Testis (tissue), 2 donors: ENCODE measurements at regions not wholly inside any gene's neighbourhood (a gene's known extent, or its start where the extent isn't known, plus 50 kb on each side); places are given as distances from the start of the nearest gene placed in this dataset.

Source experiments
- DNase-seq: peaks from one replicate; pipeline ENCODE4 v3.0.0-alpha.2; 2019
- H3K27ac ChIP-seq, 2 donors: fragments of 200-600 bp; sonication (generic); one replicate each; pipeline ENCODE4 v1.5.1; 2019
- H3K27me3 ChIP-seq: fragments of 200-600 bp; sonication (generic); one replicate; pipeline ENCODE4 v1.5.1; 2019
- H3K36me3 ChIP-seq: fragments of 200-600 bp; sonication (generic); one replicate; pipeline ENCODE4 v1.5.1; 2017; ENCODE audit warnings: low read depth; ENCODE audit errors: missing control alignments
- H3K4me1 ChIP-seq: fragments of 200-600 bp; sonication (generic); one replicate; pipeline ENCODE4 v1.5.1; 2019
- H3K4me3 ChIP-seq, 2 donors: fragments of 200-600 bp; sonication (generic); one replicate each; pipeline ENCODE4 v1.5.1; 2017 to 2019
- H3K9me3 ChIP-seq: fragments of 200-600 bp; sonication (generic); one replicate; pipeline ENCODE4 v1.5.1; 2017
- POLR2A ChIP-seq: fragments of 450-650 bp; IDR thresholded peaks from one replicate; pipeline ENCODE4 v1.6.1; 2017; ENCODE audit warnings: antibody characterized with exemption, mild to moderate bottlenecking, moderate library complexity
- WGBS, 2 donors: methylation state at CpG; one replicate each; pipeline ENCODE4 v1.1.5; 2018; 5-methylcytosine and 5-hydroxymethylcytosine counted together
- intact Hi-C: fragments of 100-400 bp; cut with DNase I; formaldehyde crosslinking; loops from one replicate; pipeline ENCODE4 v1.15.1; 2023; ENCODE audit warnings: low total_unique reads
- TF ChIP-seq, protein P1 (sequence below), 3 experiments: fragments of 450-650 bp in 2 of 3; fragments of 200-600 bp in 1 of 3; sonication (generic) in 1 of 3; IDR thresholded peaks; one replicate each; pipeline ENCODE4 v1.5.1; 2016 to 2019; ENCODE audit warnings: antibody characterized with exemption in 3 of 3, mild to moderate bottlenecking in 2 of 3, moderate library complexity in 1 of 3

DNA sequence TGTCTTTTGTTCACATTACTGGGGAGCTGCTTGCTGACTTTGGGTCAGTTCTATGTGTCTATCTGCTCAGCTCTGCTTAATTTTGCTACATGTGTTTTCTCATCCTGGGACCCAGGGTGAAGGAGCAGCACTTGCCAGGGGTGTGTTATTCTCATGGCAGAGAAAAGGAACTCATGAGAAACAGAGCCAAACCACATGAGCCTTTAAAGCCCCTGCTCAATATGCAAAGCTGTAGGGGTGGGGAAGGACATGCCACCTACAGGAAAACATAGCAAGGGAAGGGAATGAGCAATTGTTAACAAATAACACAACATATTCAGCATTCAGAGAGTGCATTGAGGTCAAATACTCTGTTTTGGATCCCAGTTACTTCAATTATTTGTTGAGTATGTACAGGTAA, 290.9 kb downstream of the CDK5RAP2 start:
- Histone ChIP-seq H3K27ac (no peak overlapping the region), H3K9me3 (no peaks in the 10 kb centered on the region), H3K4me3 (no peak overlapping the region), H3K36me3 (no peaks in the 10 kb centered on the region), H3K4me1 (no peaks in the 10 kb centered on the region), H3K27me3 (no peaks in the 10 kb centered on the region)
- no peak for TF ChIP-seq POLR2A
- TF ChIP-seq, protein P1, sequence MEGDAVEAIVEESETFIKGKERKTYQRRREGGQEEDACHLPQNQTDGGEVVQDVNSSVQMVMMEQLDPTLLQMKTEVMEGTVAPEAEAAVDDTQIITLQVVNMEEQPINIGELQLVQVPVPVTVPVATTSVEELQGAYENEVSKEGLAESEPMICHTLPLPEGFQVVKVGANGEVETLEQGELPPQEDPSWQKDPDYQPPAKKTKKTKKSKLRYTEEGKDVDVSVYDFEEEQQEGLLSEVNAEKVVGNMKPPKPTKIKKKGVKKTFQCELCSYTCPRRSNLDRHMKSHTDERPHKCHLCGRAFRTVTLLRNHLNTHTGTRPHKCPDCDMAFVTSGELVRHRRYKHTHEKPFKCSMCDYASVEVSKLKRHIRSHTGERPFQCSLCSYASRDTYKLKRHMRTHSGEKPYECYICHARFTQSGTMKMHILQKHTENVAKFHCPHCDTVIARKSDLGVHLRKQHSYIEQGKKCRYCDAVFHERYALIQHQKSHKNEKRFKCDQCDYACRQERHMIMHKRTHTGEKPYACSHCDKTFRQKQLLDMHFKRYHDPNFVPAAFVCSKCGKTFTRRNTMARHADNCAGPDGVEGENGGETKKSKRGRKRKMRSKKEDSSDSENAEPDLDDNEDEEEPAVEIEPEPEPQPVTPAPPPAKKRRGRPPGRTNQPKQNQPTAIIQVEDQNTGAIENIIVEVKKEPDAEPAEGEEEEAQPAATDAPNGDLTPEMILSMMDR (IDR thresholded peaks at IDR 0.05) = no peak
- intact Hi-C loops = no loop called here
- DNase-seq = no peak

DNA sequence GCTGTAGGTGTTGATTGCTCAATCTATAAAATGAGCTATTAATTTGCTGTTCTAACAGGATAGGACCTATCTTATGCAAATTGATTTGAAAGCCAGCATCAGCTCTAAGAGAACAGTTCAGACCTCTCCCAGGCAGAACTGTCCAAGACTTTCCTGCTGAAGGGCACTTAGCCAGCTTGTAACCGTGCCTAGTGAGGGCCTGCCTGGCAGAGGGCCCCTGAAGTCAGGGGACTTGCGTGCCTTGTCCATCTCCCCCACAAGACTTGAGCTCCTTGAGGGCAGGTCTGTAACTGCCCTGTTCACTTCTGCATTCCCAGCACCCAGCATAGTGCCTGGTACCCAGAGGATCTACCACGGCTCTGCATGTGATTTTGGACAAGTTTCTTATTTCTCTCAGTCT, 293.4 kb downstream of the CDK5RAP2 start:
- H3K9me3 ChIP-seq = no peaks in the 10 kb centered on the region
- no peak overlapping the region for H3K27ac ChIP-seq
- DNase-seq = no peak
- 56 to 70% methylated on average over 3 of the region's 3 CpGs for WGBS, 2 donors
- H3K36me3 ChIP-seq = no peaks in the 10 kb centered on the region
- intact Hi-C loops = no loop called here
- TF ChIP-seq POLR2A = no peak
- TF ChIP-seq, protein P1 (IDR thresholded peaks at IDR 0.05) = no peak
- no peaks in the 10 kb centered on the region for H3K27me3 ChIP-seq
- H3K4me1 ChIP-seq = no peaks in the 10 kb centered on the region
- no peak overlapping the region for H3K4me3 ChIP-seq

DNA sequence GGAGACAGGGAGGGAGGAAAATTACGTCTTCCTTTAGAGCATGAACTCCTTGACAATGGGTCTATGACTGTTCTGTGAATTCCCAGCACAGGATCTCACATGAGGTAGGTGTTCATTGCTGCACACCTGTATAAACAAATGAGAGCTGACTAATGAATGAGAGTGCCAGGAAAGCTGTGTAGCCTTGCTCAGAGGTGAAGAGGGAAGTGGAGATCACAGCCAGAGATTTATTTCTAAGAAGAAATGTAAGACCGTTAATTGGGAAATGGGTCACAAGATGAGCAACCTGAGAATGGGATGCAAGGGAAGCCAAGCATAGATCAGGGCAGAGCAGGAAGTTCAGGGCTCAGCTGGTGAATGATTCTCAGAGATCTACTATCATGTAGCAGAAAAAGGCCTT, 295.1 kb downstream of the CDK5RAP2 start:
- Histone ChIP-seq H3K27ac (no peak overlapping the region), H3K9me3 (no peaks in the 10 kb centered on the region), H3K4me1 (no peaks in the 10 kb centered on the region), H3K36me3 (no peaks in the 10 kb centered on the region), H3K27me3 (no peaks in the 10 kb centered on the region), H3K4me3 (no peak overlapping the region)
- WGBS, 2 donors = 72 to 87% methylated on average over 2 of the region's 2 CpGs
- TF ChIP-seq POLR2A = no peak
- TF ChIP-seq, protein P1 (IDR thresholded peaks at IDR 0.05) = no peak
- no peak for DNase-seq
- intact Hi-C loops = no loop called here

DNA sequence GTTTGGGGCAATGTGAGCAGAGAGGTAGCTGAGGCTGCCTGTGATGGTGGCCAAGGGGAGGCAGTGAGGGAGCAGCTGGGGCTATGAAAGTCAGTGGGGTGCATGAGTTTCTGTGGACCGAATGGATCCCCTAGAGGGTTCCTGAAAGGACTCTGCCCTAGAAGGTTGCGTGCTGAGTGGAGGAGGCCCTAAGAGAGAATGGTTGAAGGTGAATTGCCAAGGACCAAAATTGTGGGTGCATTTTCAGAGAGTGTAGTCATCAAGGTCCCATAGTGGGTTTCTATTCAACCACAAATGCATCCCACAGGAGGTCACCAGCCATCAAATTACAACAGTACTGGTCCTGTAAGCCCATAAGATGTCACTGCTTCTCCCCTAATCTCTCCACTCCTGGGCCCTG, 298.3 kb downstream of the CDK5RAP2 start:
- H3K27me3 ChIP-seq = no peaks in the 10 kb centered on the region
- no peak overlapping the region for H3K4me3 ChIP-seq
- H3K36me3 ChIP-seq = no peaks in the 10 kb centered on the region
- no peaks in the 10 kb centered on the region for H3K4me1 ChIP-seq
- intact Hi-C loops = no loop called here
- no peak for TF ChIP-seq POLR2A
- H3K9me3 ChIP-seq = no peaks in the 10 kb centered on the region
- no peak overlapping the region for H3K27ac ChIP-seq
- 92% methylated on average over 2 of the region's 2 CpGs for WGBS, 2 donors
- DNase-seq = no peak

DNA sequence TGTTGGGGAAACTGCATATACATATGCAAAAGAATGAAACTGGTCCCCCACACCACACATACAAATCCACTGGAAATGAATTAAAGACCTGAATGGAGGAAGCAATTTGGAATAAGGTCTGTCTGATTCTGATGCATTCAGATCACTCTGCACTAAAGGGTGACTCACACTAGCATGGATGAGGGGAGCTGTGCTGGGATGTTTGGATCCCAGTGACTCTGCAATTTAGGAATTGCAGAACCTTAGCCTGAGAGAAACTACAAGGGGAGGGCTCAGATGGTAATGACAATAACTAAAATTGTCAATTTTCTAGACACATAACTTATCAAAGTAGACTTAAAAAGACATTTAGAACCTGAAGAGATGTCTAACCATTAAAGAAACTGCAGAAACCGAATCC, 312.0 kb downstream of the CDK5RAP2 start:
- no peaks in the 10 kb centered on the region for H3K9me3 ChIP-seq
- WGBS, 2 donors = 94 to 100% methylated on average over 1 of the region's 1 CpG
- no peak for DNase-seq
- H3K27ac ChIP-seq = no peak overlapping the region
- no peaks in the 10 kb centered on the region for H3K36me3 ChIP-seq
- no peak overlapping the region for H3K4me3 ChIP-seq
- H3K27me3 ChIP-seq = no peaks in the 10 kb centered on the region
- H3K4me1 ChIP-seq = no peaks in the 10 kb centered on the region
- intact Hi-C loops = no loop called here
- TF ChIP-seq POLR2A = no peak
- TF ChIP-seq, protein P1 (IDR thresholded peaks at IDR 0.05) = no peak
